Left ventricle myocardium inferior (tissue), 1 donor: ENCODE measurements at regions not wholly inside any gene's neighbourhood (a gene's known extent, or its start where the extent isn't known, plus 50 kb on each side); places are given as distances from the start of the nearest gene placed in this dataset.

Source experiments
- DNase-seq: peaks from one replicate; pipeline ENCODE4 v3.0.0-alpha.2; 2020
- H3K27ac ChIP-seq: fragments of 200-600 bp; replicated peaks from 2 replicates; pipeline ENCODE4 v1.8.0; 2021
- H3K27me3 ChIP-seq: fragments of 200-600 bp; 2 replicates; pipeline ENCODE4 v1.8.0; 2021; ENCODE audit warnings: low read depth
- H3K36me3 ChIP-seq: fragments of 200-600 bp; 2 replicates; pipeline ENCODE4 v1.8.0; 2021
- H3K4me1 ChIP-seq: fragments of 200-600 bp; 2 replicates; pipeline ENCODE4 v1.8.0; 2021
- H3K4me3 ChIP-seq: fragments of 200-600 bp; 2 replicates; pipeline ENCODE4 v1.8.0; 2021; ENCODE audit warnings: mild to moderate bottlenecking, moderate library complexity
- H3K9me3 ChIP-seq: fragments of 200-600 bp; replicated peaks from 2 replicates; pipeline ENCODE4 v1.8.0; 2021
- CTCF ChIP-seq: fragments of 200-600 bp; IDR thresholded peaks from 2 replicates; pipeline ENCODE4 v1.8.0; 2021; ENCODE audit warnings: antibody characterized with exemption, mild to moderate bottlenecking, borderline replicate concordance
- intact Hi-C: fragments of 100-400 bp; cut with micrococcal nuclease; formaldehyde crosslinking; loops from one replicate; pipeline ENCODE4 v1.11.0; 2022
- donor health status: DM: no; HTN: yes; CAD: no; lungs with severe emphysema.

- Histone ChIP-seq H3K4me1 (peaks cover 19% of the 10 kb centered on the region), H3K36me3 (no peaks in the 10 kb centered on the region), H3K27ac (no peak overlapping the region), H3K27me3 (no peaks in the 10 kb centered on the region), H3K9me3 (peaks cover 9% of the 10 kb centered on the region), H3K4me3 (no peak overlapping the region)
- no peak for DNase-seq
- intact Hi-C loops, result no loop called here
- no peak for TF ChIP-seq CTCF
These were observed 96.2 kb downstream of the DUSP6 start for GRCh38 chr12:89256060-89256459.

DNA sequence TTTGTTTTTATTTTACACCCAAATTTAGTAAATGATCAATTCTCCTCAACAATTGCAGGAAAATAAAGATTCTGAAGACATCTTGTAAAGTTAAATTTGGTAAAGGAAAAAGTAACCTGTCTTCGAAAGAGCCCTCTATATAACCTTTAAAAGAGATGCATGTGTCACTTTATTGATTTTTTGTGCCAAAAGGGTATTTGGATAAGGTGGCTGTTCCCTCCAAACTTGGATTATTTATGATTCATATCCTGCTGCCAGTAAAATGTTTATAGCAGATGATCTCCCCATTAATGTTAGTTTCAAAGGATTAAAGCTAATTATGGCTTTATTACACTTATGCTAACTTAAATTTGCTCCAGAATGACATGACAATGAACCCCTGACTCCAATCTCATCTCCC lies 98.8 kb downstream of the DUSP6 start:
- peaks cover 7% of the 10 kb centered on the region for H3K9me3 ChIP-seq
- intact Hi-C loops, result no loop called here
- no peak for TF ChIP-seq CTCF
- DNase-seq, result no peak
- no peaks in the 10 kb centered on the region for H3K27me3 ChIP-seq
- H3K4me1 ChIP-seq, result peaks cover 33% of the 10 kb centered on the region
- H3K36me3 ChIP-seq, result no peaks in the 10 kb centered on the region
- H3K27ac ChIP-seq, result no peak overlapping the region
- no peak overlapping the region for H3K4me3 ChIP-seq

DNA sequence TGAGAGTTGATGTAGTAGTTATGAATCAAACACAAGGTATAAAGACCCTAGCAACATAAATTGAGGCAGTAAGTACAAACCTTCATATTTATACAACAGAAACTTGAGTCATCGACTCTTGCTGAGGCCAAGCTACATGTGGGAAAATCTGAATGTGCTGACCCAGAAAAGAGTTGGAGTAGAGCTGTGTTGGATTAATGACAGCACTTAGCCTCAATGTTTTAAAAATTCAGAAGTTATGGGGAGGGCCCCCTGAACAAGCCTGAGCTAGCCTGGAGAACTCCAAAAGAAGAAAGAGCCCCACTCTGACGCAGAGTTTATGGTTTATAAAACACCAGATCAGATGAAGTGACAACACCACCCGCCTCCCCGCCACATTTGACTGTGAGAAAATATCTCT lies 100.0 kb downstream of the DUSP6 start:
- H3K4me1 ChIP-seq, result peaks cover 33% of the 10 kb centered on the region
- H3K27ac ChIP-seq, result no peak overlapping the region
- TF ChIP-seq CTCF, result no peak
- no peak overlapping the region for H3K4me3 ChIP-seq
- H3K27me3 ChIP-seq, result no peaks in the 10 kb centered on the region
- H3K36me3 ChIP-seq, result no peaks in the 10 kb centered on the region
- no peaks in the 10 kb centered on the region for H3K9me3 ChIP-seq
- no peak for DNase-seq
- intact Hi-C loops, result no loop called here

GRCh38 chr12:89251342-89252271 lies 100.7 kb downstream of the DUSP6 start:
- no peak for TF ChIP-seq CTCF
- no peaks in the 10 kb centered on the region for H3K36me3 ChIP-seq
- H3K4me1 ChIP-seq, result peaks cover 33% of the 10 kb centered on the region
- no peak for DNase-seq
- H3K4me3 ChIP-seq, result no peak overlapping the region
- no peaks in the 10 kb centered on the region for H3K9me3 ChIP-seq
- peak overlapping the region; percentile 14 for H3K27ac ChIP-seq
- intact Hi-C loops, result no loop called here
- H3K27me3 ChIP-seq, result no peaks in the 10 kb centered on the region

- no peak for TF ChIP-seq CTCF
- H3K9me3 ChIP-seq, result no peaks in the 10 kb centered on the region
- no peak overlapping the region for H3K4me3 ChIP-seq
- intact Hi-C loops, result no loop called here
- H3K27me3 ChIP-seq, result no peaks in the 10 kb centered on the region
- no peaks in the 10 kb centered on the region for H3K36me3 ChIP-seq
- DNase-seq, result no peak
- H3K4me1 ChIP-seq, result peaks cover 33% of the 10 kb centered on the region
- H3K27ac ChIP-seq, result no peak overlapping the region
These were observed 101.7 kb downstream of the DUSP6 start for GRCh38 chr12:89250636-89251035.
